Panc1 (cell line): ENCODE measurements at regions not wholly inside any gene's neighbourhood (a gene's known extent, or its start where the extent isn't known, plus 50 kb on each side); places are given as distances from the start of the nearest gene placed in this dataset.

Experiments
- POLR2AphosphoS5 ChIP-seq: IDR thresholded peaks from 2 replicates; pipeline ENCODE4 v1.6.1; 2012; ENCODE audit warnings: mild to moderate bottlenecking, low read depth, low read length, moderate library complexity
- REST ChIP-seq, 2 experiments: IDR thresholded peaks; 2 replicates each; pipeline ENCODE4 v1.6.1; 2011 to 2012; ENCODE audit warnings: low read depth in 2 of 2, control low read depth in 1 of 2, low read length in 1 of 2, mild to moderate bottlenecking in 1 of 2, moderate library complexity in 1 of 2; ENCODE audit not compliant: insufficient read depth in 1 of 2
- SIN3A ChIP-seq: IDR thresholded peaks from 2 replicates; pipeline ENCODE4 v1.6.1; 2012; ENCODE audit warnings: low read depth, mild to moderate bottlenecking, low read length, moderate library complexity, borderline replicate concordance; ENCODE audit not compliant: insufficient read depth
- TCF7L2 ChIP-seq: IDR thresholded peaks from 2 replicates; pipeline ENCODE4 v1.6.1; 2011; ENCODE audit warnings: mild to moderate bottlenecking, low read depth, low read length, inconsistent platforms
- TF ChIP-seq, protein P1 (sequence below): fragments of 450-650 bp; IDR thresholded peaks from 2 replicates; pipeline ENCODE4 v1.5.1; 2017; ENCODE audit warnings: mild to moderate bottlenecking

GRCh38 chr9:18052060-18052459 is 421.9 kb upstream of the ADAMTSL1 start:
- no peak for TF ChIP-seq REST (IDR thresholded peaks at IDR 0.05; ENCODE audit: insufficient read depth in 1 of 2, low read depth in 2 of 2, low read length in 1 of 2)
- TF ChIP-seq, protein P1, sequence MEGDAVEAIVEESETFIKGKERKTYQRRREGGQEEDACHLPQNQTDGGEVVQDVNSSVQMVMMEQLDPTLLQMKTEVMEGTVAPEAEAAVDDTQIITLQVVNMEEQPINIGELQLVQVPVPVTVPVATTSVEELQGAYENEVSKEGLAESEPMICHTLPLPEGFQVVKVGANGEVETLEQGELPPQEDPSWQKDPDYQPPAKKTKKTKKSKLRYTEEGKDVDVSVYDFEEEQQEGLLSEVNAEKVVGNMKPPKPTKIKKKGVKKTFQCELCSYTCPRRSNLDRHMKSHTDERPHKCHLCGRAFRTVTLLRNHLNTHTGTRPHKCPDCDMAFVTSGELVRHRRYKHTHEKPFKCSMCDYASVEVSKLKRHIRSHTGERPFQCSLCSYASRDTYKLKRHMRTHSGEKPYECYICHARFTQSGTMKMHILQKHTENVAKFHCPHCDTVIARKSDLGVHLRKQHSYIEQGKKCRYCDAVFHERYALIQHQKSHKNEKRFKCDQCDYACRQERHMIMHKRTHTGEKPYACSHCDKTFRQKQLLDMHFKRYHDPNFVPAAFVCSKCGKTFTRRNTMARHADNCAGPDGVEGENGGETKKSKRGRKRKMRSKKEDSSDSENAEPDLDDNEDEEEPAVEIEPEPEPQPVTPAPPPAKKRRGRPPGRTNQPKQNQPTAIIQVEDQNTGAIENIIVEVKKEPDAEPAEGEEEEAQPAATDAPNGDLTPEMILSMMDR: no peak
- TF ChIP-seq TCF7L2: no peak
- TF ChIP-seq POLR2AphosphoS5: no peak
- TF ChIP-seq SIN3A: no peak
